ENCODE measurements at regions not wholly inside any gene's neighbourhood (a gene's known extent, or its start where the extent isn't known, plus 50 kb on each side); places are given as distances from the start of the nearest gene placed in this dataset.

GRCh38 chr6:106901062-106901461, 73.5 kb downstream of the CD24 start:
- no peak overlapping the region for H3K9ac ChIP-seq (ENCODE audit: insufficient read depth in 1 of 2, low read depth in 2 of 2, low read length in 2 of 2)
- no peak overlapping the region for H3K27ac ChIP-seq (ENCODE audit: extremely low read depth, low read depth, low read length)
- TF ChIP-seq MAFK (IDR thresholded peaks at IDR 0.05; ENCODE audit: low read length) (no peak), ZSCAN32 (CRISPR knock-in tag; IDR thresholded peaks at IDR 0.05) (no peak), PHTF2 (CRISPR knock-in tag; IDR thresholded peaks at IDR 0.05) (no peak), CCNT2 (IDR thresholded peaks at IDR 0.05; ENCODE audit: borderline replicate concordance, extremely low read depth, insufficient read length, low read depth, low read length) (no peak), EP300 (IDR thresholded peaks at IDR 0.05; ENCODE audit: low read length) (no peak), ZSCAN29 (IDR thresholded peaks at IDR 0.05) (no peak), MAZ (CRISPR knock-in tag; conservative IDR thresholded peaks at IDR 0.05 in 1 of 2, IDR thresholded peaks at IDR 0.05 in 1 of 2) (no peak), MECOM (CRISPR knock-in tag; IDR thresholded peaks at IDR 0.05) (no peak), CREB5 (CRISPR knock-in tag; IDR thresholded peaks at IDR 0.05) (no peak)
- CTCF ChIA-PET (ENCODE audit: low intra/inter-chr PET ratio): no interaction called here
- no peak for ATAC-seq
- BruUV-seq (replicated peaks): no TSS peak
- FAIRE-seq: no peak
- no peaks in the 10 kb centered on the region for H4K20me1 ChIP-seq (replicated peaks; ENCODE audit: control insufficient read depth, insufficient read depth, low read length)
- no peaks in the 10 kb centered on the region for H3K9me1 ChIP-seq (ENCODE audit: control insufficient read depth, insufficient read depth, low read length)
- no peak overlapping the region for H3K4me3 ChIP-seq
- H3K36me3 ChIP-seq (ENCODE audit: control insufficient read depth, insufficient read depth, low read length): no peaks in the 10 kb centered on the region
- H3K4me2 ChIP-seq (ENCODE audit: insufficient read depth, low read length): no peak overlapping the region
- no peaks in the 10 kb centered on the region for H3K79me2 ChIP-seq (ENCODE audit: control insufficient read depth, insufficient read depth, low read length)
- WGBS (ENCODE audit: insufficient coverage, low coverage, missing lambda C conversion rate): 41% methylated on average over 3 of the region's 3 CpGs
- no peaks in the 10 kb centered on the region for H3K9me3 ChIP-seq (replicated peaks; ENCODE audit: control insufficient read depth, insufficient read depth, low read depth, low read length)
- no peak for DNase-seq (ENCODE audit: extremely low read depth in 1 of 4, low spot score in 3 of 4)
- POLR2A ChIA-PET: no interaction called here
- no peaks in the 10 kb centered on the region; a peak in 2 of 5 replicates for H3K4me1 ChIP-seq (replicated peaks in 1 of 2; ENCODE audit: control insufficient read depth in 2 of 2, insufficient read depth in 2 of 2, low read length in 2 of 2)
- intact Hi-C loops (cut with micrococcal nuclease): no loop called here
- H2AFZ ChIP-seq (ENCODE audit: low read depth, low read length): no peak overlapping the region
- in situ Hi-C loops (cut with MboI): loop anchor here (10.0 kb wide), 1 partner anchor 866 kb away; no protein-coding TSS in a partner anchor
- H3K27me3 ChIP-seq (ENCODE audit: control insufficient read depth in 2 of 2, insufficient read depth in 2 of 2, low read length in 2 of 2): no peaks in the 10 kb centered on the region

Measured in K562 (cell line).